ENCODE measurements at regions not wholly inside any gene's neighbourhood (a gene's known extent, or its start where the extent isn't known, plus 50 kb on each side); places are given as distances from the start of the nearest gene placed in this dataset.

DNA sequence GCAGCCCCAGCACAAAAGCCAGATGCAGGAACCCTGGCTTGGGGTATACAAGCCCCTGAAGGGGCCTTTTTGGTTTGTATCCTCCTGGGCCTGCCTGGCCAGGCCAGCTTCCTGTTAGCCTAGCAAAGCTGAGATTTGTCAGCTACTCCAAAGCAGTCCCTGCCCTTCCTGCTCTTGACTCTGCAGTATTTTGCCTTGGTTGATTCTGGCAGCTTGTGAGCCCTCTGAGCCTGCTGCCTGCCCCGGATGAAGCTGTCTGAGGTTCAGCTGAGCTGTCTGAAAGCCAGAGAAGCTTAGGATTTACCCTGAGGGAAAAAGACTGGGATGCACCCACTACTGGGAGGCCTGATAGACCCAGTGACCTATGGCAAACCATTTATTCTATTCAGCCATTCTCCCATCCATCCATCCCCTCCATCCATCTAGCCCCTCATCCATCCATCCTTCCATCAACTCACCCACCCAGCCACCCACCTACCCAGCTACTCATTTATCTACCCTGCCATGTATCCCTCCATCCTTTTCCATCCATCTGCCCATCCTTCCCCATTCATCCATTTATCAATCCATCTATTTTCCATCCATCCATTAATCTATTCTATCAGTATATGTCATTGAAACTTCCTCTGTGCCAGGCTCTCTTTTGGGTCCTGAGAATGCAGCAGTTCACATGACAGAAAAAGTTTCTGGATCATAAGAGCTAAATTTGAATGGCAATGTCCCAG, 307.5 kb downstream of the DHX35 start:
- H3K27ac ChIP-seq = no peak overlapping the region
- TF ChIP-seq, protein P1, sequence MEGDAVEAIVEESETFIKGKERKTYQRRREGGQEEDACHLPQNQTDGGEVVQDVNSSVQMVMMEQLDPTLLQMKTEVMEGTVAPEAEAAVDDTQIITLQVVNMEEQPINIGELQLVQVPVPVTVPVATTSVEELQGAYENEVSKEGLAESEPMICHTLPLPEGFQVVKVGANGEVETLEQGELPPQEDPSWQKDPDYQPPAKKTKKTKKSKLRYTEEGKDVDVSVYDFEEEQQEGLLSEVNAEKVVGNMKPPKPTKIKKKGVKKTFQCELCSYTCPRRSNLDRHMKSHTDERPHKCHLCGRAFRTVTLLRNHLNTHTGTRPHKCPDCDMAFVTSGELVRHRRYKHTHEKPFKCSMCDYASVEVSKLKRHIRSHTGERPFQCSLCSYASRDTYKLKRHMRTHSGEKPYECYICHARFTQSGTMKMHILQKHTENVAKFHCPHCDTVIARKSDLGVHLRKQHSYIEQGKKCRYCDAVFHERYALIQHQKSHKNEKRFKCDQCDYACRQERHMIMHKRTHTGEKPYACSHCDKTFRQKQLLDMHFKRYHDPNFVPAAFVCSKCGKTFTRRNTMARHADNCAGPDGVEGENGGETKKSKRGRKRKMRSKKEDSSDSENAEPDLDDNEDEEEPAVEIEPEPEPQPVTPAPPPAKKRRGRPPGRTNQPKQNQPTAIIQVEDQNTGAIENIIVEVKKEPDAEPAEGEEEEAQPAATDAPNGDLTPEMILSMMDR (IDR thresholded peaks at IDR 0.05) = no peak
- H3K4me3 ChIP-seq = no peak overlapping the region
- no peak for DNase-seq (ENCODE audit: low spot score)

DNA sequence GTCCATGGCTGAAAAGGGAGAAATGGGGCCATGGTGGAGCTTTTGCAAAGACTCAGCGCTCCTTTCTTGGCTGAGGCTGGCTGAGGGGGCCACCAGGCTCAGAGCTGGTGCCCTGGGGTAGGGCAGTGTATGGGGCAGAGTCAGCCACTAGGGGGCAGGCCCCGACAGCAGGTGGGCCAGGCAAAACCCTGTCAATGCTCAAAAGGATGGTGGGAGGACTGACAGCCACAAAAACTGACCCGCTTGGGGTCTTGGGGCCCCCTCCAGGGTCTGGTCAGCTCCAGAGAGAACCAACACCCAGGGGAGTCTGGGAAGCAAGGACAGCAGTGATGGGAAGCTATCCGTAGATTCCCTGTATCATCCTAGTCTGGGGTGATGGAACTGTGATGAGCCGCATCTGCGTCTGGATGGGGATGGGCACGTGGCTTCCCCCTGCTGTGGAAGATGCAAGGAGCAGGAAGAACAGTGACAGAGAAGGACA, 306.9 kb downstream of the DHX35 start:
- TF ChIP-seq, protein P1 (IDR thresholded peaks at IDR 0.05) = no peak
- Histone ChIP-seq H3K4me3 (no peak overlapping the region), H3K27ac (no peak overlapping the region)
- no peak for DNase-seq (ENCODE audit: low spot score)

DNA sequence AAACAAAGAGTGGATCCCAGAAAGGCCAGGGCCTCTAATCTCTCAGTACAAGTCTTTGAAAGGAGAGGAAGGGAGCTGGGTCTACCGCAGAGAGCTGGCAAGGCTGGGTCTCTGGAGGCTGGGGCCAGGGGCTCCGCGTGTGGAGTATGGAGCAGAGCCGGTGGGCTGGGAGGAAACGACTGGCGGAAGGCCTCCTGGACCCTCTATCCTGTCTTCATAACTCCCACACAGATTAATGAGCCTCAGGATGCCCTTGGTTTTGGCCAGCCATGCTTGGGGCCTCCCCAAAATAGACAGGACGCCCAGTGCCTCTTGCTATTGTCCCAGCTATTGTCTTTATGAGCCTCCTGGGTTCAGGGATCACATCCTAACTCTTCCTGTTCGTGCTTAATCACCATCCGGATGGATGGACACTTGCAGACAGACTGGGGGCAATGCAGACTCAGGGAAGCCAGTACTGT, 306.4 kb downstream of the DHX35 start:
- Histone ChIP-seq H3K27ac (no peak overlapping the region), H3K4me3 (no peak overlapping the region)
- no peak for DNase-seq (ENCODE audit: low spot score)
- TF ChIP-seq, protein P1 (IDR thresholded peaks at IDR 0.05) = no peak

DNA sequence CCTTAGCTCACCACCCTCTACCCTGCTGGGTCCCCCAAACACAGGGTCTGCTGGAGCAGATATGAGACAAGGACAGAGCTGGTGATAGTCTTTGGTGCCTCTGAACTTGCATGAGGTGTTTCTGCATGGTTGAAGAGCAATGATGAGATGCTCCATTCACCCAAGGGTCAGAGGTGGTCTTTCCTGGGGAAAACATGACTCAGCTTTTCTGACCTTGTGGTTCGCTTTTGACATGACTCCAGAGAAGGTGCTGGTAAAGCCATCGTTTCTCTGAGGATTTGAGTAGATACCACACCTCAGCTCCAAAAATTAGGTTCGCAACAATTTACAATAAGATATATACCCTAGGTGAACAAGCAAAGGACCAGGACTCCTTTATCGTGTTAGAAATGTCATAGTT, 304.8 kb downstream of the DHX35 start:
- TF ChIP-seq, protein P1 (IDR thresholded peaks at IDR 0.05) = no peak
- no peak overlapping the region for H3K4me3 ChIP-seq
- DNase-seq (ENCODE audit: low spot score) = no peak
- no peak overlapping the region for H3K27ac ChIP-seq

DNA sequence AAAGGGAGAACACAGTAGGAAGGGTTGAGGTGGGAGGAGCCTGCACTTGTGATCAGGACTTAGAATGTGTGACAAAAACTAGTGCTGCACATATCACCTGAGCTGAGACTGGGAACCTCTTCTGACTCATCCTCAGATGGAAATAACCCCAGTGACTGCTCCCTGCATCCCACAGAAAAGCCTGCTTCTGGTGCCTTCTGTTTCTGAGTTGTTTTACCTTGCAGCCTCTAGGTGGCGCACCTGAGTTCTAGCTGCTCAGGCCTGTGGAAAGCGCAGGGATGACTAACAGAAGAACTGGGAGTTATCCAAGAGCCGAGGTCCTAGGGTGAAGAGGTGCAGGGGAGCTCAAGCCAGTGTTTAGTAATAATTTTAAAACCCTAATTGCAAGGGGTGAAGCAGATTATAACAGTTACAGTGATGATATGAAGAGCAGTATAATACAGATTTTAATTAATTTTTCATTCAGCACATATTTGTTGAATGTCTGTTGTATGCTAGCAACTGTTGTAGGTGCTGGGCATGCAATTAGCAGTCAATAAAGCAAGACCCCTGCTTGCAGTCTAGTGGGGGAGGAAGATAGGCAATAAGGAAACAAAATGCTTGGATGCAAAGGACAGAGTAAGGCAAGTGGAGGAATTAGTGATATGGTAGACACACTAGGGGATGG, 302.5 kb downstream of the DHX35 start:
- Histone ChIP-seq H3K4me3 (no peak overlapping the region), H3K27ac (no peak overlapping the region)
- DNase-seq (ENCODE audit: low spot score) = no peak
- TF ChIP-seq, protein P1 (IDR thresholded peaks at IDR 0.05) = peak; percentile 41

DNA sequence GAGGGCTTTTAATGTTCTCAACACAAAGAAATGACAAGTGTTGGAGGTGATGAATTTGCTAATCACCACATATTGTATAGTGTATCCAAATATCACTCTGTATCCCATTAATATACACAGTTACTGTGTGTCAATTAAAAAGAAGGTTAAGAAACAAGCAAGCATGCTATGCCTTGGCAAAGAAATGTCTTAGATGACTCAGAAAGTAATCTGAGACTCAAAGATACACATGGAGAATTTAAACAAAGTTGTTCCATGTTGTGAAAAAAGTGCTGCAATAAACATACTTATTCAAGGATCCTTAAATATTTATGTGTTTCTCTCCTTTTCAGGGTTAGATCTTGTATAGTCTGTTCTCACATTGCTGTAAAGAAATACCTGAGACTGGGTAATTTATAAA, 300.9 kb downstream of the DHX35 start:
- H3K27ac ChIP-seq = no peak overlapping the region
- no peak for DNase-seq (ENCODE audit: low spot score)
- TF ChIP-seq, protein P1 (IDR thresholded peaks at IDR 0.05) = no peak
- H3K4me3 ChIP-seq = no peak overlapping the region

DNA sequence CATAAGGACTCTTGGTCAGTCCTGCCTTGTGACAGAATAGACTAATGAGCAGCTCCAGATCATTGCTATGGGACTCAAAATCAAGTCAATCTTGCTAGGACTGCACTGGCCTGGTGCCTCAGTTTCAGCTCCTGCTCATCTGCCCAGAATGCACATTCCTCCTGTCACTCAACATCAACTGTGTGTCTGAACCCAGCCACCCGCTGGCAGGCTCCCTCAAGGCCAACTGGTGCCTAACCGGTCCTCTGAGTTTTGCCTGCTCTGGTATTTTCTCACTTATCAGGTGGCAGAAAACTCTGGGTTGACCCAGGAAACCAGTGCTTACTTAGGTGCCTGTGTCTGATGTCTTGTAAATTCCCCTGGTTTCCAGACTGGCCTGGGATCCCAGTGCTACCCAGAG, 297.7 kb downstream of the DHX35 start:
- DNase-seq (ENCODE audit: low spot score) = no peak
- Histone ChIP-seq H3K4me3 (no peak overlapping the region), H3K27ac (no peak overlapping the region)
- TF ChIP-seq, protein P1 (IDR thresholded peaks at IDR 0.05) = no peak

Measured in coronary artery (tissue), 2 donors.